ENCODE measurements at regions not wholly inside any gene's neighbourhood (a gene's known extent, or its start where the extent isn't known, plus 50 kb on each side); places are given as distances from the start of the nearest gene placed in this dataset.
A peak's percentile ranks its signal among the peaks of the same experiment; 100 is the strongest.

GRCh38 chr15:66838671-66839239, 136.7 kb downstream of the SMAD6 start:
- TF ChIP-seq CTCF (IDR thresholded peaks at IDR 0.05; ENCODE audit: low read depth, low read length, missing control alignments), result peak; percentile 78
- no peak overlapping the region for H3K4me3 ChIP-seq (ENCODE audit: low read depth, low read length)
- no peak for DNase-seq (ENCODE audit: low read depth)
- in situ Hi-C loops (cut with HindIII; ENCODE audit: low sequenced_read_pairs), result no loop called here

GRCh38 chr15:66839506-66840112, 137.6 kb downstream of the SMAD6 start:
- H3K4me3 ChIP-seq (ENCODE audit: low read depth, low read length), result no peak overlapping the region
- TF ChIP-seq CTCF (IDR thresholded peaks at IDR 0.05; ENCODE audit: low read depth, low read length, missing control alignments), result no peak
- no peak for DNase-seq (ENCODE audit: low read depth)
- in situ Hi-C loops (cut with HindIII; ENCODE audit: low sequenced_read_pairs), result no loop called here

- H3K4me3 ChIP-seq (ENCODE audit: low read depth, low read length), result no peak overlapping the region
- in situ Hi-C loops (cut with HindIII; ENCODE audit: low sequenced_read_pairs), result no loop called here
- no peak for DNase-seq (ENCODE audit: low read depth)
- TF ChIP-seq CTCF (IDR thresholded peaks at IDR 0.05; ENCODE audit: low read depth, low read length, missing control alignments), result no peak
Observed at GRCh38 chr15:66840615-66841390, 138.8 kb downstream of the SMAD6 start.

GRCh38 chr15:66841953-66842681, 140.1 kb downstream of the SMAD6 start:
- peak overlapping the region; percentile 43 for H3K4me3 ChIP-seq (ENCODE audit: low read depth, low read length)
- peak; percentile 86 for DNase-seq (ENCODE audit: low read depth)
- in situ Hi-C loops (cut with HindIII; ENCODE audit: low sequenced_read_pairs), result no loop called here
- TF ChIP-seq CTCF (IDR thresholded peaks at IDR 0.05; ENCODE audit: low read depth, low read length, missing control alignments), result no peak

GRCh38 chr15:66842710-66843441, 140.8 kb downstream of the SMAD6 start:
- no peak for TF ChIP-seq CTCF (IDR thresholded peaks at IDR 0.05; ENCODE audit: low read depth, low read length, missing control alignments)
- no peak for DNase-seq (ENCODE audit: low read depth)
- peak overlapping the region; percentile 43 for H3K4me3 ChIP-seq (ENCODE audit: low read depth, low read length)
- in situ Hi-C loops (cut with HindIII; ENCODE audit: low sequenced_read_pairs), result no loop called here

GRCh38 chr15:66843581-66843980, 141.5 kb downstream of the SMAD6 start:
- H3K4me3 ChIP-seq (ENCODE audit: low read depth, low read length), result no peak overlapping the region
- DNase-seq (ENCODE audit: low read depth), result no peak
- no peak for TF ChIP-seq CTCF (IDR thresholded peaks at IDR 0.05; ENCODE audit: low read depth, low read length, missing control alignments)
- in situ Hi-C loops (cut with HindIII; ENCODE audit: low sequenced_read_pairs), result no loop called here

All from astrocyte of the cerebellum (primary cell).